SK-N-SH (cell line): ENCODE measurements at regions not wholly inside any gene's neighbourhood (a gene's known extent, or its start where the extent isn't known, plus 50 kb on each side); places are given as distances from the start of the nearest gene placed in this dataset.

Source experiments
- CTCF ChIP-seq: fragments of 200-600 bp; sonication (generic); IDR thresholded peaks from 2 replicates; pipeline ENCODE4 v1.6.1; 2017; ENCODE audit warnings: antibody characterized with exemption, mild to moderate bottlenecking, moderate library complexity
- EZH2phosphoT487 ChIP-seq: fragments of 200-600 bp; sonication (generic); IDR thresholded peaks from 2 replicates; pipeline ENCODE4 v1.6.1; 2017; ENCODE audit warnings: low read depth, mixed run types, mild to moderate bottlenecking, antibody characterized with exemption, moderate library complexity, borderline replicate concordance
- POLR2AphosphoS5 ChIP-seq: IDR thresholded peaks from 2 replicates; pipeline ENCODE4 v1.6.1; 2012; ENCODE audit warnings: low read depth, low read length

GRCh38 chr17:11140043-11140442, 101.0 kb upstream of the SHISA6 start:
- TF ChIP-seq POLR2AphosphoS5 (no peak), CTCF (no peak), EZH2phosphoT487 (no peak)
